GM18498 (cell line): ENCODE measurements at regions not wholly inside any gene's neighbourhood (a gene's known extent, or its start where the extent isn't known, plus 50 kb on each side); places are given as distances from the start of the nearest gene placed in this dataset.
"Not testable (repeated sequence)": the region's sequence is repeated elsewhere in the genome, so short reads cannot be mapped to it uniquely, and the experiment has no call there.

ENCODE experiments used
- ATAC-seq: cut with Tn5 transposase; IDR thresholded peaks from one replicate; pipeline ENCODE4 v1.9.1; 2021; ENCODE audit warnings: mild to moderate bottlenecking, moderate library complexity; ENCODE audit not compliant: unreplicated experiment

DNA sequence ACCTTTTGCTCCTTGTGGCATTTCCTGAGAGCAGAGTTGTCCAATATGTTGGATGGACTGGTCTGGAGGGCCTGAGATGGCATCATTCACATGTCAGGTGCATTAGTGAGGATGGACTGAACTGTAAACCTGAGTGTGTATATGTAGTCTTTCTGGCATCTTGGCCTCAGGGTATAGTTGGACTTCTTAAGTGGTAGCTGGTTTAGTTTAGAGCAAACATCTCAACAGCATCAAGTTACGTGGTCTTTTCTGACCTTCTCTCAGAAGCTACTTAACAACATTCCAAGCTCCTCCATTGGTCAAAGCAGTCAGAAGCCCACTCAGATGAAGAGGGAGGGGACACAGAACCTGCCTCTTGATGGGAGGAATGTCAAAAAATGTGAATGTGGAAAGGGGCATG is 829.9 kb downstream of the METTL15 start:
- no peak for ATAC-seq

- no peak for ATAC-seq
Measured at GRCh38 chr11:28932940-28933339, 824.8 kb downstream of the METTL15 start.

- ATAC-seq: no peak
Measured at GRCh38 chr11:28924004-28924403, 815.8 kb downstream of the METTL15 start.

- ATAC-seq: no peak
Measured at GRCh38 chr11:28922386-28922981, 814.3 kb downstream of the METTL15 start.

DNA sequence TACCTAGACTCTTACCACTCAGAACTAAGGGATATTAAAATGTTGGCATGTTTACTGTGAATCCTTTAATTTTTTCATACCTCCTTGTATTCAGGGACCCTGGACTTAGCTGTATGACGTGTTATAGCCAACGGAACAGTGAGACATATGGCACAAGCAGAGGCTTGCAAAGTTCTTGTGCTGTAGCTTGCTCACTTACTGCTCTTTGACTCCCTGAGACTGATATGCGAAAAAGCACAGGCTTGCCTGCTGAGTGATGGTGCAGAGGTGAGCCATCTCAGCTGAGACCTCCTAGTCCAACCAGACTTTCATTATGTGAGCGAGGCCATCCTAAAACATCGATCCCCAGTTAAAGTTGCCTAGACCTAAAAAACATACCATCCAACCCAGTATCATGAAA is 811.0 kb downstream of the METTL15 start:
- ATAC-seq: no peak

- no peak for ATAC-seq
Measured at GRCh38 chr11:28913883-28914282, 805.7 kb downstream of the METTL15 start.

GRCh38 chr11:28911829-28912228 is 803.6 kb downstream of the METTL15 start:
- ATAC-seq: no peak

GRCh38 chr11:28910926-28911325 is 802.7 kb downstream of the METTL15 start:
- no peak for ATAC-seq

GRCh38 chr11:28903716-28904115 is 795.5 kb downstream of the METTL15 start:
- ATAC-seq: no peak

GRCh38 chr11:28900427-28900826 is 792.2 kb downstream of the METTL15 start:
- ATAC-seq: no peak

- no peak for ATAC-seq
Measured at GRCh38 chr11:28899706-28900105, 791.5 kb downstream of the METTL15 start.

GRCh38 chr11:28890601-28891040 is 782.4 kb downstream of the METTL15 start:
- not testable (repeated sequence) for ATAC-seq

- ATAC-seq: no peak
Measured at GRCh38 chr11:28887681-28888080, 779.5 kb downstream of the METTL15 start.

DNA sequence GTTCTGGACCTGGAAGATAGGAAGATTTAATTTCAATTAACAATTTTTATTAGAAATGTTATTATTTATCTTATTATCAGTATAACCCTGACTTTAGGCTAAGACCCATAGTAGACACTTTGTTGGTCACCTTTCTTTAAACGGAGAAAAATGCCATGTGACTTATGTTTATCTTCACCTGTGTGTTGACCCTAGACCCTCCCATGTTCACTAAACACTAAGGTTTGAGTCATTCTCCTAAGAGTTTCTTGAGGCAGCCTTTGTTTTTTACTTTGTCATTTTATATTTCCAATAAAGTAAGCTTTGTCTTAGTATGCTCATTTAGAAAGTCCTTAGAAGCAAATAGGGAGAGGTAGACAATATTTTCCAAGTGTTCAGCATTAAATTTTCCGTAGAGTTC is 771.7 kb downstream of the METTL15 start:
- ATAC-seq: no peak

DNA sequence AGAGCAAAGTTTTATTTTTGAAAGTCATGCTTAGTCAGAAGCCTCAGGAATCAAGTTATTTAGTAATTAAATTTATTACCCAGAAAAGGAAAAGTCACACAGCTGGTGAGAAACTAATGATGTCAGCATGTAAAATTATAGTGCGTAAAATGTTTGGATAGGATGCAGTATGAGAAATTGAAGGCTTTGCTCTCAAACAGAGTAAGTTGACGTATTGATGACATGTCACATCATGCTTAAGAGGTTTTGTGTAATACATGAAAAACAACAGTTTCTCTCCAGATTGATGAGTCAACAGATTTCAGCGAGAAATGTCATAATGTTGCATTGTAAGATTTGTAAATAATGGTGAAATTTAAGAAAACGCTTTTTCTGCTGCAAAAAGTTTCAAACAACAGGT is 769.8 kb downstream of the METTL15 start:
- no peak for ATAC-seq

GRCh38 chr11:28877340-28877739 is 769.2 kb downstream of the METTL15 start:
- no peak for ATAC-seq

DNA sequence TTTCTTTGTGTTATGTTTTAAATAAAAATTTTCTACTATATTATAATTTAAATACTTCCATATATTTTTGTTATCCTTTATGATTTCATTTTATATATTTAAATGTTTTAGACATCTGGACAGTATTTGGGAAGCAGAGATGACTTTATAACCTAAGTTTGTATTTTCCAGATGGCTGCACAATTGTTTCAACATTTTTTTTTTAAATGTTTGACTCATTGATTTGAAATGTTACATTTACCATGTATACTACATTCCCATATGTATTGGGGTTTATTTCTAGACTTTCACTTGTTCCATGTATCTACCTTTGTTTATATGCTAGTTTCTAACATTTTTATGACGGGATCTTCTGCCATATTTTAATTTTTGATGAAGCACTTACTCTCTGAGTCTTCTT is 766.5 kb downstream of the METTL15 start:
- no peak for ATAC-seq

GRCh38 chr11:28871090-28871489 is 762.9 kb downstream of the METTL15 start:
- ATAC-seq: no peak

GRCh38 chr11:28863422-28863821 is 755.2 kb downstream of the METTL15 start:
- ATAC-seq: no peak

GRCh38 chr11:28860893-28861292 is 752.7 kb downstream of the METTL15 start:
- no peak for ATAC-seq

- ATAC-seq: no peak
Measured at GRCh38 chr11:28858076-28858475, 749.9 kb downstream of the METTL15 start.

DNA sequence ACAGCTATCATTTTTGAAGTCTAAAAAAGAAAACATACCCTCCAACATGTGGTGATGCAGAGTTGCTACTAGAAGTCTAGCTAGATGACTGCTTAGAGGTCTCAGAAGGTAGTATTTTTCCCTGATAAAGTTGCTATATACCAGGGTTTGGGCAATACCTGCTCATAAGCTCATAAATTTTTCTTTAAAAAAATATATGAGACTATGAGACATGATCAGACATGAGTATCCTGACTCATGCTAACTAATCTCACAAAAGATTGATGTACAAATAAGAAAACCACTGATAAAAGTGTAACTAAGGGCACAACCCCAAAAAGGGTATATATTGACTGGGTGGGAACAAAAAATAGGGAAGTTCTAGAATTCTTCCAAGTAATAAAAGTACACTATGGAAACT is 740.9 kb downstream of the METTL15 start:
- no peak for ATAC-seq

- no peak for ATAC-seq
Measured at GRCh38 chr11:28842716-28843115, 734.5 kb downstream of the METTL15 start.
